ENCODE measurements at regions not wholly inside any gene's neighbourhood (a gene's known extent, or its start where the extent isn't known, plus 50 kb on each side); places are given as distances from the start of the nearest gene placed in this dataset.
"Not testable (repeated sequence)": the region's sequence is repeated elsewhere in the genome, so short reads cannot be mapped to it uniquely, and the experiment has no call there.

DNA sequence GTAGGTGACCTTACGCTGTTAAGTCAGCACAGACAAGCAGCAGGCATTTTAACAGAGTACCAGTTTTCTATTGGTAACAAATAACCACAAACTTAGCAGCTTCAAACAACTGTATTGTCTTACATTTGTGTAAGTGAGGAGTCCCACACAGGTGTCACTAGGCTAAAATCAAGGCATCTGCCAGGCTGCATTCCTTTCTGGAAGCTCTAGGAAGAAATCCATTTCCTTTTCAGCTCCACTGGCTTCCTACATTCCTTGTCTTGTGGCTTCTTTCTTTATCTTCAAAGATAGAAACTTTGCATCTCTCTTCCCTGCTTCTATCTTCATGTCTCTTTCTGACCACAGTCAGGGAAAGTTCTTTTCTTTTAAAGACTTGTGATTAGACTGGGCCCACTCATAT, 139.9 kb downstream of the TMEM144 start:
- Histone ChIP-seq H3K9me3 (no peaks in the 10 kb centered on the region), H3K4me3 (ENCODE audit: low read depth, low read length) (no peak overlapping the region), H3K27me3 (no peaks in the 10 kb centered on the region), H3K4me1 (no peaks in the 10 kb centered on the region), H3K36me3 (no peaks in the 10 kb centered on the region)
- no peak for DNase-seq
- TF ChIP-seq, protein P1, sequence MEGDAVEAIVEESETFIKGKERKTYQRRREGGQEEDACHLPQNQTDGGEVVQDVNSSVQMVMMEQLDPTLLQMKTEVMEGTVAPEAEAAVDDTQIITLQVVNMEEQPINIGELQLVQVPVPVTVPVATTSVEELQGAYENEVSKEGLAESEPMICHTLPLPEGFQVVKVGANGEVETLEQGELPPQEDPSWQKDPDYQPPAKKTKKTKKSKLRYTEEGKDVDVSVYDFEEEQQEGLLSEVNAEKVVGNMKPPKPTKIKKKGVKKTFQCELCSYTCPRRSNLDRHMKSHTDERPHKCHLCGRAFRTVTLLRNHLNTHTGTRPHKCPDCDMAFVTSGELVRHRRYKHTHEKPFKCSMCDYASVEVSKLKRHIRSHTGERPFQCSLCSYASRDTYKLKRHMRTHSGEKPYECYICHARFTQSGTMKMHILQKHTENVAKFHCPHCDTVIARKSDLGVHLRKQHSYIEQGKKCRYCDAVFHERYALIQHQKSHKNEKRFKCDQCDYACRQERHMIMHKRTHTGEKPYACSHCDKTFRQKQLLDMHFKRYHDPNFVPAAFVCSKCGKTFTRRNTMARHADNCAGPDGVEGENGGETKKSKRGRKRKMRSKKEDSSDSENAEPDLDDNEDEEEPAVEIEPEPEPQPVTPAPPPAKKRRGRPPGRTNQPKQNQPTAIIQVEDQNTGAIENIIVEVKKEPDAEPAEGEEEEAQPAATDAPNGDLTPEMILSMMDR (IDR thresholded peaks at IDR 0.05; ENCODE audit: low read depth, low read length), result no peak

DNA sequence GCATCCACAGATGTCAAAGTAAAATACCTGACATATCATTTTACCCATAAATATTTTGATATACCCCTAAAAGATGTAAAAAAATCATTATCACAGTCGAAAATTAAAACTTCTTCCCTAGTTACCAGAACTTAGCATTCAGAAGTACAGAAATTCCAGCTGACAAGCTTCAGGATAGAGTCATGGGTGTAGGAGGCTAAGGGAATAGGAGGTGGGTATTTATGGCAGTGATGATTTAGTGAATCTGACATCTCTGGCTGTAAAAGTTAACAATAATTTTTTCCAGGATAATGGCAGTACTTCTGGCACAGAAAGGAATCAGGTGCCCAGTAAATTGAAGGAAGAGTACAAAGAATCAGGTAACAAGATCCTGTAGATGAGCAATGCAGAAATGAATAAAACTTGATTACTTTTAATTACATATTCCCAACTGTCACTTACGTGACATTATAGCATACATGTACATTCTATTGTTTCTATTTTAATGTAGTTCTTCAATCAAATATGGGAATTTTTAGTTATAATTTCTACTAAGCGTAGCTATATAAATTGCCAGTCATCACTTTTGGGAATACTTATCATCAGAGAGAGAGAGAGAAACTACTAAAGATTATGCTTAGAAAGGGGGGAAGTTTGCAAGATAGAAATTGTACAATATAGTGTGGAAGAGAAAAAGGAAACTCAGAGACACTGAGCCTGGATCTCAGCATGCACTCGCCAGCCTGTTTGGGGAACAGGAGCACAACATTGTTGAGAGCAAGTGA, 143.4 kb downstream of the TMEM144 start:
- Histone ChIP-seq H3K4me3 (ENCODE audit: low read depth, low read length) (no peak overlapping the region), H3K4me1 (no peaks in the 10 kb centered on the region), H3K36me3 (no peaks in the 10 kb centered on the region), H3K27me3 (no peaks in the 10 kb centered on the region), H3K9me3 (no peaks in the 10 kb centered on the region)
- no peak for DNase-seq
- TF ChIP-seq, protein P1 (IDR thresholded peaks at IDR 0.05; ENCODE audit: low read depth, low read length), result no peak

DNA sequence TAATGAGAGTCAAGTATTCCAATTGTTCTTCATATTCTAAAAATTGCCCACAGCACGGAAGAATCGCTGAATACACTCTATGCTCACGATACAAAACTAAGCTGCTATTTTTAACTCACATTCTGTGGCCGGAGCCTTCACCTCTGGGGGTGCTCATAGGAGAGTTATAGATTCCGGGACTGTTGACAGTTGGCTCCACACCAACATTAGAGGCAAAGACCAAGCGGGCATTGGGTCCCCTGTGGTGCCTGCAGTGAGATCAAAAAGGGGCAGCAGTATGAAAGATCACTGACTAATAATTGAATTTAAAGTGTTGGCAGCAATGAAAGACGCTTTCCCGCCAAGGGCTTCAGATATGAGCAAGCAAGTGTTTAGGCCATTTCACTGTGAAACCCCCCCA, 146.0 kb downstream of the TMEM144 start:
- no peak for DNase-seq
- no peaks in the 10 kb centered on the region for H3K9me3 ChIP-seq
- TF ChIP-seq, protein P1 (IDR thresholded peaks at IDR 0.05; ENCODE audit: low read depth, low read length), result no peak
- no peaks in the 10 kb centered on the region for H3K4me1 ChIP-seq
- no peaks in the 10 kb centered on the region for H3K27me3 ChIP-seq
- no peaks in the 10 kb centered on the region for H3K36me3 ChIP-seq
- no peak overlapping the region for H3K4me3 ChIP-seq (ENCODE audit: low read depth, low read length)

DNA sequence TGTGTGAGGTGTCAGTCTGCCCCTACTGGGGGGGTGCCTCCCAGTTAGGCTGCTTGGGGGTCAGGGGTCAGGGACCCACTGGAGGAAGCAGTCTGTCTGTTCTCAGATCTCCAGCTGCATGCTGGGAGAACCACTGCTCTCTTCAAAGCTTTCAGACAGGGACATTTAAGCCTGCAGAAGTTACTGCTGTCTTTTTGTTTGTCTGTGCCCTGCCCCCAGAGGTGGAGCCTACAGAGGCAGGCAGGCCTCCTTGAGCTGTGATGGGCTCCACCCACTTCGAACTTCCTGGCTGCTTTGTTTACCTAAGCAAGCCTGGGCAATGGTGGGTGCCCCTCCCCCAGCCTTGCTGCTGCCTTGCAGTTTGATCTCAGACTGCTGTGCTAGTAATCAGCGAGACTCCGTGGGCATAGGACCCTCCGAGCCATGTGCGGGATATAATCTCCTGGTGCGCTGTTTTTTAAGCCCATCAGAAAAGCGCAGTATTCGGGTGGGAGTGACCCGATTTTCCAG, 153.7 kb upstream of the RXFP1 start:
- not testable (repeated sequence) for H3K9me3 ChIP-seq; DNase-seq; H3K27me3 ChIP-seq; H3K36me3 ChIP-seq; H3K4me1 ChIP-seq; H3K4me3 ChIP-seq (ENCODE audit: low read depth, low read length)

DNA sequence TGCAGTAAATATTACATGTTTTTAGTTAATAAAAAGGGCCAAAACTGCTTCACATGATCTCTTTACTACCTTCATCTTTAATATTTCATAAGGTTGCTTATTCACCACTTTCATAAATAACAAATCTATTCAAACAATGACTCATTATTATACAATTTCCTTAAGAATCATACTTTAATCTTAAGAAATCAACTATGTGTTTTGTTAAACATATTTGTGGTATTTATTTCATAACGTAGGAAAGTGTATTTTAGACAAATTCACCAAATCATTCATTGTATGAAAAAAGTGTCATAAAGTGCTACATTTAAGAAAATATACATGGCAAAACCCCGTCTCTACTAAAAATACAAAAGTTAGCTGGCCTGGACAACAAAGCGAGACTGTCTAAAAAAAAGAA, 150.5 kb upstream of the RXFP1 start:
- DNase-seq, result no peak
- Histone ChIP-seq H3K36me3 (no peaks in the 10 kb centered on the region), H3K9me3 (no peaks in the 10 kb centered on the region), H3K4me3 (ENCODE audit: low read depth, low read length) (no peak overlapping the region), H3K27me3 (no peaks in the 10 kb centered on the region), H3K4me1 (no peaks in the 10 kb centered on the region)
- TF ChIP-seq, protein P1 (IDR thresholded peaks at IDR 0.05; ENCODE audit: low read depth, low read length), result no peak

DNA sequence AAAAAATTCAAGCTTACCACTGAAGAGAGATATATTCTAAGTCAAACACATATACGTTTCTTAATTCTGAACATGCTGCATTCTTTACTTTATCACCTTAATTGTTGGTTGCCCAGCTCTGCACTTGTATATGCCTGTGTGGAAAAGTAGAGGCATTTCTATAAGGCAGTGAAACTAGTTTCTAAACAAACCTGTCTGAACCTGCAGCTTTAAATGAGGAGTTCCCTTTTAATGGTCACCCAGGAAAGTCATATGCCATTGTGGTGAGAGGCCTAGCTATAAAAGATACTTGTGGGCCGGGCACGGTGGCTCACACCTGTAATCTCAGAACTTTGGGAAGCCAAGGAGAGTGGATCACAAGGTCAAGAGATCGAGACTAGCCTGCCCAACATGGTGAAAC, 147.4 kb upstream of the RXFP1 start:
- no peak for DNase-seq
- Histone ChIP-seq H3K9me3 (no peaks in the 10 kb centered on the region), H3K4me1 (no peaks in the 10 kb centered on the region), H3K27me3 (no peaks in the 10 kb centered on the region), H3K4me3 (ENCODE audit: low read depth, low read length) (no peak overlapping the region), H3K36me3 (no peaks in the 10 kb centered on the region)
- TF ChIP-seq, protein P1 (IDR thresholded peaks at IDR 0.05; ENCODE audit: low read depth, low read length), result no peak
